ENCODE measurements at regions not wholly inside any gene's neighbourhood (a gene's known extent, or its start where the extent isn't known, plus 50 kb on each side); places are given as distances from the start of the nearest gene placed in this dataset.

DNA sequence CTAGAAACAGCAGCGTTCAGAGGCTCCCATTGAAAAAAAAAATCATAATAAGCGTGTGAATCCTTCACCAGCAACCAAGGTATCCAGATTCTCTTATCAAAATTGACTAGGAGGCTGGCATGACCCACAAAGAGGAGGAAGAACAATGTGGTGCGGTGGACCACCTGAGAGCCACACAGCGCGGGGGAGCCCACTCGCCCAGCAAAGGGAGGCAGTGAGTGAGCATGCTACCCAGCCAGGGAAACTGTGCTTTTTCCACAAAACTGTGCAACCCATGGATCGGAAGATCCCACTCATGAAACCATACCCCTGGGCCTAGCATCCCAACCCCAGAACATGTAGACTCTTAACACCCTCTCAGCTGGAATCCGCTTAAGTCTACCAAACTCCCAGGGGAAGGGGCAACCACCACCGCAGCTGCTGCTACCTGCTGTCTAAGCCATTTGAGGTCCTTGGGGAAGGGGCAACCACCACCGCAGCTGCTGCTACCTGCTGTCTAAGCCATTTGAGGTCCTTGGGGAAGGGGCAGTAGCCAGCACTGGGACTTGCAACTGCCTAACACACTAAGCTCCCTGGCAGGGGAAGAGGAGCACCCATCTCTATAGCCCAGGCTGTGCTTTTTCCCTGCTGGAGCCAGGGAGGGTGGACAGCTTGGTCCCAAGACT is 102.8 kb upstream of the CLDN18 start:
- Mint-ChIP-seq H3K4me3 (no peak overlapping the region), H3K27me3 (ENCODE audit: low read depth in 2 of 2) (no peaks in the 10 kb centered on the region), H3K9me3 (peaks cover 0 to 2% of the 10 kb centered on the region in 2 donors), H3K27ac (no peak overlapping the region), H3K36me3 (no peaks in the 10 kb centered on the region), H3K4me1 (no peaks in the 10 kb centered on the region)
- intact Hi-C loops (cut with micrococcal nuclease): no loop called here
- H3K4me1 ChIP-seq (ENCODE audit: control insufficient read depth, insufficient read depth, low read length): no peaks in the 10 kb centered on the region
- no peak overlapping the region for H3K27ac ChIP-seq (ENCODE audit: low read length)
- H3K36me3 ChIP-seq (ENCODE audit: control insufficient read depth, insufficient read depth, low read length): no peaks in the 10 kb centered on the region
- DNase-seq (no peak), ATAC-seq (no peak)
- H3K9me3 ChIP-seq (ENCODE audit: control insufficient read depth, insufficient read depth, low read length): no peaks in the 10 kb centered on the region
- H3K4me3 ChIP-seq (ENCODE audit: low read length): no peak overlapping the region
- no peak for TF ChIP-seq CTCF (IDR thresholded peaks at IDR 0.05)
- WGBS (ENCODE audit: insufficient coverage): 93% methylated on average over 10 of the region's 10 CpGs
- H3K27me3 ChIP-seq (ENCODE audit: control insufficient read depth, insufficient read depth, low read length): no peaks in the 10 kb centered on the region

GRCh38 chr3:137924628-137925027 is 85.3 kb upstream of the CLDN18 start:
- H3K27ac ChIP-seq (ENCODE audit: low read length): no peak overlapping the region
- Mint-ChIP-seq H3K36me3 (peaks cover 6% of the 10 kb centered on the region), H3K27ac (no peak overlapping the region), H3K27me3 (ENCODE audit: low read depth in 2 of 2) (no peaks in the 10 kb centered on the region), H3K4me3 (no peak overlapping the region), H3K4me1 (no peaks in the 10 kb centered on the region), H3K9me3 (peaks cover 0 to 3% of the 10 kb centered on the region in 2 donors)
- no peaks in the 10 kb centered on the region for H3K27me3 ChIP-seq (ENCODE audit: control insufficient read depth, insufficient read depth, low read length)
- no peak for TF ChIP-seq CTCF (IDR thresholded peaks at IDR 0.05)
- H3K9me3 ChIP-seq (ENCODE audit: control insufficient read depth, insufficient read depth, low read length): no peaks in the 10 kb centered on the region
- H3K4me1 ChIP-seq (ENCODE audit: control insufficient read depth, insufficient read depth, low read length): no peaks in the 10 kb centered on the region
- DNase-seq (no peak), ATAC-seq (no peak)
- no peak overlapping the region for H3K4me3 ChIP-seq (ENCODE audit: low read length)
- no peaks in the 10 kb centered on the region for H3K36me3 ChIP-seq (ENCODE audit: control insufficient read depth, insufficient read depth, low read length)
- WGBS (ENCODE audit: insufficient coverage): 92% methylated on average over 4 of the region's 4 CpGs
- intact Hi-C loops (cut with micrococcal nuclease): no loop called here

DNA sequence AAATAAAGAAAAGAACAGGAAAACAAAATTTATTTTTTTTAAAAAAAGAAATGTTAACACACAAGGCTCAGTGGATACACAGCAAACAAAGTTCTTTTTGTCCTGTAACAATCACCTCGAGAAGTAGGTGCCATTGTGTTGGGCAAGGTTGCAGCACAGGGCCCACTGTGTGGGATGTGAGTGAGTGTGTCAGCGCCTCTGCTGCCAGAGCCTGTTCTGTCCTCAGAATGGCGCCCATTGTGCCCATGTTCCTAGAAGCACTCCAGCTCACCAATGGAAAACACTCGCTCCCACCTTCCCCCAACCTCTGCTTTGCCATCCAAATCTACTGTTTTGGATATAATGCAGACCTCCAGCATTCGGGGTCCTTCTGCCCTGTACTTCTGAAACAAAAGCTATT is 84.9 kb upstream of the CLDN18 start:
- no peak for TF ChIP-seq CTCF (IDR thresholded peaks at IDR 0.05)
- peaks cover 3% of the 10 kb centered on the region in 2 donors for H3K9me3 Mint-ChIP-seq
- intact Hi-C loops (cut with micrococcal nuclease): no loop called here
- Histone ChIP-seq H3K27ac (ENCODE audit: low read length) (no peak overlapping the region), H3K27me3 (ENCODE audit: control insufficient read depth, insufficient read depth, low read length) (no peaks in the 10 kb centered on the region), H3K4me1 (ENCODE audit: control insufficient read depth, insufficient read depth, low read length) (no peaks in the 10 kb centered on the region), H3K9me3 (ENCODE audit: control insufficient read depth, insufficient read depth, low read length) (no peaks in the 10 kb centered on the region), H3K36me3 (ENCODE audit: control insufficient read depth, insufficient read depth, low read length) (no peaks in the 10 kb centered on the region), H3K4me3 (ENCODE audit: low read length) (no peak overlapping the region)
- ATAC-seq: no peak
- no peaks in the 10 kb centered on the region for H3K27me3 Mint-ChIP-seq (ENCODE audit: low read depth in 2 of 2)
- DNase-seq: no peak
- WGBS (ENCODE audit: insufficient coverage): 80% methylated on average over 5 of the region's 5 CpGs
- no peak overlapping the region for H3K27ac Mint-ChIP-seq
- no peak overlapping the region for H3K4me3 Mint-ChIP-seq
- H3K36me3 Mint-ChIP-seq: peaks cover 2% of the 10 kb centered on the region
- no peaks in the 10 kb centered on the region for H3K4me1 Mint-ChIP-seq

DNA sequence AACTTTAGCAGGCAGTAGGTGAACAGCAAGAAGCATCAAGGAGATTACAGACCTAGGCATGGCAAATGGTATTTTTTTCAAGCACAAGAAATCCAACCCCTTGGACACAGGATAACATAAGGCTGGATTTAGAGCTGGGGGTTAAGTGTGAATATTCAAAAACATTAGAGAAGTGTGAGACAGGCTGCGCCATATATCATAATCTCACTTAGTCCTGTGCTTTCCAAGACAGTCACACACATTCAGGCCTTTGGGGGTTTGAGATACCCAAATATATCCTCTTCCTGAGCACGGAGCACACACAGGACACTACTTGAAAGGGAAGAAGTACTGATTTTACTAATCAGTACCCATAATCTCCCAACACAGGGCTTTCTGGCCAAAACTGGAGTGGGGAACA is 83.0 kb upstream of the CLDN18 start:
- no peak overlapping the region for H3K27ac ChIP-seq (ENCODE audit: low read length)
- intact Hi-C loops (cut with micrococcal nuclease): no loop called here
- no peak overlapping the region for H3K27ac Mint-ChIP-seq
- DNase-seq: no peak
- no peak for TF ChIP-seq CTCF (IDR thresholded peaks at IDR 0.05)
- no peaks in the 10 kb centered on the region for H3K36me3 ChIP-seq (ENCODE audit: control insufficient read depth, insufficient read depth, low read length)
- H3K9me3 Mint-ChIP-seq: peaks cover 3 to 5% of the 10 kb centered on the region in 2 donors
- H3K4me3 ChIP-seq (ENCODE audit: low read length): no peak overlapping the region
- WGBS (ENCODE audit: insufficient coverage): 90% methylated on average over 2 of the region's 2 CpGs
- H3K27me3 ChIP-seq (ENCODE audit: control insufficient read depth, insufficient read depth, low read length): no peaks in the 10 kb centered on the region
- no peaks in the 10 kb centered on the region for H3K4me1 ChIP-seq (ENCODE audit: control insufficient read depth, insufficient read depth, low read length)
- H3K36me3 Mint-ChIP-seq: no peaks in the 10 kb centered on the region
- H3K4me3 Mint-ChIP-seq: no peak overlapping the region
- no peaks in the 10 kb centered on the region for H3K4me1 Mint-ChIP-seq
- no peak for ATAC-seq
- no peaks in the 10 kb centered on the region for H3K9me3 ChIP-seq (ENCODE audit: control insufficient read depth, insufficient read depth, low read length)
- no peaks in the 10 kb centered on the region for H3K27me3 Mint-ChIP-seq (ENCODE audit: low read depth in 2 of 2)
